GM18508 (cell line): ENCODE measurements at regions not wholly inside any gene's neighbourhood (a gene's known extent, or its start where the extent isn't known, plus 50 kb on each side); places are given as distances from the start of the nearest gene placed in this dataset.

Experiments
- ATAC-seq: cut with Tn5 transposase; IDR thresholded peaks from one replicate; pipeline ENCODE4 v1.9.1; 2021; ENCODE audit warnings: moderate number of reproducible peaks; ENCODE audit not compliant: insufficient read depth, unreplicated experiment

GRCh38 chr3:144197582-144197981 lies 226.0 kb downstream of the DIPK2A start:
- no peak for ATAC-seq

DNA sequence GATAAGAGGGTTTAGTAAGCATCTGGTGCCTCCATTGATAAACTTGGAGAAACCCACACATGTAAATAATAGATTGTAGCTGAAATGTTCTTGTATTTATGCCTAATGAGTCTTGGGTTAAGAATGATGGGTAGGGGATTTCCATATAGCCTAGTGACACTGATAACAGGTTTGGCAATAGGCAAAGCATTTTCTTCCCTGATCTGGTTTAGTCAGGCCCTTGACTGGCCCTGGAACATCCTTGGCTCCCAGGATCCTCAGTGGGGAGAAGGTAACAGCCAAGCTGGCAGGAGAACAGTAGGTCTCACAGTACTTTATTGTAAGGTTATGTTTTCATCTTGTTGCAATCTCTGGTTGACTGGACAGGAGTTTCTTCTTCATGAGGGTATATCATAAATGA lies 228.4 kb downstream of the DIPK2A start:
- ATAC-seq = no peak

GRCh38 chr3:144200466-144200865 lies 228.8 kb downstream of the DIPK2A start:
- no peak for ATAC-seq

DNA sequence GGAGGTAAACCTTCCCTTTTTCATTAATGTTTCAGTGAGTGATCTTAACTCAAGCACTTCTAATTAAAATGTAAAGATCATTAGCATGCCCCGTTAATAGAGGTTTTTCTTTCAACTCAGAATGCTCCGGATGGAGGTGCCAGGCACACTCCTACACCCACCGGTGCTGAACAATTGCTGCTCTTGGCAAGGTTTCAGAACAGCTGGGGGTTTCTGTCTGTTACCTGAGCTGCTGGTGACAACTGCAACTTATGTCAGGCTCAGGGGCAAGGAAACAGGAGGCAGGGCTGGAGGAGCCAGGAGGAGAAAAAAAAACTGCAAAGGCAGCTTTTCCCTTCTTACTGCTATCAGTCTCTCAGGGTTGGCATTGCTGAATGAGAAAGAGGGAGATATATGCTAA lies 250.1 kb downstream of the DIPK2A start:
- no peak for ATAC-seq

DNA sequence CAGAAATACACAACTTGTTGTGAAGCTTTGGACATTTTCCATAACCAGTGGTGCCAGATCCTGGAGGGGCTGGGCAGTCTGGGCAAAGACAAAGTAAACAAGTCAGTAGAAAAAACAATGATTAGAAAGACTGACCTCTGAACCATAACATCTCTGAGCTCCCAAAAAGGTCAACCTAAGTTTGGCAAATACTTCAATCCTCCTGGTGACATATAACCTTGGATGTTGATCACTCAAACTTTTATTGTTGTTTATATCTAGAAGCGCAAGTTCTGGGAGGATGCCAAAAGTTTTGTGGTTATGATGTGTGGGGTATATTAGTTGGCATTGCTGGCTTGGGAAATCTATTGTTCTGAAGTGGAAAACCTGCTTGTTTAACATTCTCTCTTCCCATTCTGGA lies 257.7 kb downstream of the DIPK2A start:
- ATAC-seq = no peak

DNA sequence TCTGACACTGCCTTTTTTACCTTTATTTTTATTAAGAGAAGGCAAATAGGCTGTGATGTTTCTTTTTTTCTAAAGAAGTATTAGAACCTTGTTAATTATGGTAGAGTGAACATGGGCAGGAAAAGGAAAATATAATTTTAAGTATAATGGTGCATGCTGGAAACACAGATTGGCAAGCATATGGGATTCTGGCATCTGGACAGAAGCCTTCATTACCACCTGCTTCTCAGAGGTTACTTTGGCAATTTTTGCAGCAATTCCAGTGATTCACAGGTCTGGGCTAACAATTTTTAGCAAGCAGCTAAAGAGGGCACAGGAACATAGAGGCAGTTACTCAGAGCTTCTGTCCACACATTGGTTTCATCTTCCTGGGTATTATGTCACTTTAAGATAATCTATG lies 258.3 kb downstream of the DIPK2A start:
- no peak for ATAC-seq

- no peak for ATAC-seq
These were observed 263.9 kb downstream of the DIPK2A start for GRCh38 chr3:144235489-144235888.

DNA sequence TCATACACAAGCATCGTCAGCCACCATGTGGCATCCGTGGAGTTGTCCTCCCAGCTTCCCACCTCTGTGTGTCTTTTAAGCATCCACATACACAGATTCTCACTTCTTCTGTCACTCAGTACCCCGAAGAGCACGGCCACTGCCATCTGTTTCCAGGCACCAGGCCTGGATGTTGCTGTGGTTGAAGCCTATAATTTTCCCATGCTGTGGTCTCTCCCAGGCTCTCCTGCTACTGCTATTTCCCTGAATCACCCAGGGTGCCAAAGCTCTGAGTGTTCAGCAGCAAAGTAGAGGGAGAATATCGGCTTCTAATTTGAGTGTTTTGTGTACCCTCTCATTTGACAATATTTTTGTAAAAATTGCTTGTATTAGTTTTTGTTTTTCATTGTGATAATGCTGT lies 265.7 kb downstream of the DIPK2A start:
- no peak for ATAC-seq

DNA sequence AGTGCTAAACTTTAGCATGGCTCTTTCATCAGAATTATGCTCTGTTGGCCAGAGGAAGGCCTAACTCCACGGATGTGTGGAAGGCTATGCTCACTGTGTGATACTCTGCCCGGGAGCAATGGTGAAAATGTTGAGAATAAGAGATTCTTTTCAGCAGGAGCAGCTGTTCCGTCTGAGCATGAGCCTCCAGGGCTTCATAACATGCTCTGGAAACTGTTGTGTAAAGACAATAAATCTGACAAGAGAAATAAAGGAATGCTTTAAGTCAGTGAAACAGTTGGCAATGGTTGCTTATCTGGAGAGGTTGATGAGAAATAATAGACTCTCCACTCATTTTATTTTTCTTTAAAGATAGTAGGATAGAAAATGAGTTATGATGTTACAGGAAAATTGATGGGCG lies 269.8 kb downstream of the DIPK2A start:
- ATAC-seq = no peak

DNA sequence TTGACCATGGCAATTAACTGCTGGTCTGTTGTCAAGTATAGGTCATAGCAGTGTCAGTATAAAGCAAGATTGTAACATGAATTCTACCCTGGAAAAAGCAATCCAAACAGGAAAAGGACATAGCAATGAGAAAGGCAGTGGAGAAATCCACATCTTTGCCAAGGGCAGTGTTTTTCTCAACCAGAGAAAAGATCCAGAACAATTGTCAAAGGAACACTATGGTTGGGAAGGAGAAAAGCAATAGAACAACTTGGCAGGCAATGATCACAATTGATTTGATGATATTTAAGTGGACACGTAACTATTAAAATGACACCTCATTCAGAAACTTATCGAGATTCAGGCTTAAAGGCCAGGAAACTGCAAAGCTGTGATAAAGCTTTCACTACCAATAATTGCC lies 271.1 kb downstream of the DIPK2A start:
- no peak for ATAC-seq

DNA sequence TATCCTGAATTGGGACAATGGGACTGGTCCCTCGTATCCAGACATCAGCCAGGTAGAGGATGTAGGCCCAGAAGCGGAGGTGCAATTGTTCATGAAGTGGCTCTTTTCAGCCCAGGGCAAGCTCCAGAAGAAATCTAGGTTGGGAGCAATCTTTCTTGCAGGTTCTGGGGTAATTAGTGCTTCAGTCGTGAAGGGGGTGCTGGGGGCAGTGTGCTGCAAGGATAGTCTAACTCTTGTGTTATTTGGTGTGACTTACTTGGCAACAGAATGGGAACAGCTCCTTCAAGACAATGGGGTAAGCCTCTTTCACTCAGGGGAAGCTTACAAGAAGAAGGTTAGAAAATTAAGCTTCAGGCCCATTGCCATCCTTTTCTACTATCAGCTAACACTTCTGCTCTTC lies 273.0 kb downstream of the DIPK2A start:
- no peak for ATAC-seq

- no peak for ATAC-seq
These were observed 281.3 kb downstream of the DIPK2A start for GRCh38 chr3:144252896-144253295.

- ATAC-seq = no peak
These were observed 285.8 kb downstream of the DIPK2A start for GRCh38 chr3:144257381-144257780.

DNA sequence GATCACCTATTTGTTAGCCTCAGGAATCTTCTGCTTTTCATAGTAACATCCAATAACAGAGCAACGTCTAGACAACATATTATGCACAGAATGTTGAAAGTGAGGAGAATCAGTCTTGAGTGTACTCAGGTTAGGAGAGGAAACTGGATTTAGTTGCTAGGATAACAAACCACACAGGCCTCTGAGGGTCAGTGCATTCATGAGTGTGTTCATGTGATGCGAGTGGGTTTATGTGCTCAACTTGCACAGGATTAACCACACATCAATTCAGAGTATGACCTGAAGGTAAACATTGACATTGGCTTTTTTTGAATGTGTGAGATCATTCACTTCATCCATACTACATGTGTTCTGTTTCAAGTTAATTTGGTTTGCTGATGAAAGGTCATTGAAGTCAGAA lies 287.6 kb downstream of the DIPK2A start:
- ATAC-seq = no peak

- no peak for ATAC-seq
These were observed 292.1 kb downstream of the DIPK2A start for GRCh38 chr3:144263706-144264105.

DNA sequence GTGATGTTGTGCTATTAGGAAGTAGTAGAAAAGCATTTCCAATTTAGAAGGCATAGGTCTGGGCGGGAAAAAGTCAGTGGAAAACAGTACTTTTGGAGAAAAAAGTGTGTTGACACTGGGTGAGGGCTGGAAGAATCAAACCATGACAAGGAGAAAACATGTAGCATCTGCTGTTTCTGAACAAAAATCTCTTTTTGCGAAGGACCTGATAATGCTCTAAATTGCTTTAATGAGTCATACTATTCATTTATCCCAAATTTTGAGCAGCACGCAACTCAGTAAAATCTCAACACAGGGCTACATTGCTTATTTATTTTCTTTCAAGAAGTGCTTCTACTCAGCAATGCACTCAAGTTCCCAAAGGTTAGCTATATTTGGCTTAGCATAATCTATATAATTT lies 292.7 kb downstream of the DIPK2A start:
- ATAC-seq = no peak

DNA sequence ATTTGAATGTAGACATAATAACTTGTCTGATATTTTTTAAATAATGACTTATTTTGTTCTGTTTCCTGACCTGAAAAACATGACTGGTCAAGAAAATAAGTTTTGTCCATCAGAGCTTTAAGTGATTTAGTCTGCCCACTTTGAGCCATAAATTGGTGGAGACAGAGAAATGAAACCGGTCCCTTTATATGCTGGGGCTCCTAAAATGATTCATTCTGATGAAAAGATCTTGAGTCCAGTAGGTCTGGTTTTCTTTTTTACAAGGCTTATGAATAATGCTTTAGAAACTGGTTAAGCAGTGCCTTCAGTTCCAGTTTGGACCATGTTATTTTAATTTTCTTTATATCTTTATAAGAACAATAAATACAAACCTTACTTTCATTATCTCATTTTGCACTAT lies 293.2 kb downstream of the DIPK2A start:
- ATAC-seq = no peak

DNA sequence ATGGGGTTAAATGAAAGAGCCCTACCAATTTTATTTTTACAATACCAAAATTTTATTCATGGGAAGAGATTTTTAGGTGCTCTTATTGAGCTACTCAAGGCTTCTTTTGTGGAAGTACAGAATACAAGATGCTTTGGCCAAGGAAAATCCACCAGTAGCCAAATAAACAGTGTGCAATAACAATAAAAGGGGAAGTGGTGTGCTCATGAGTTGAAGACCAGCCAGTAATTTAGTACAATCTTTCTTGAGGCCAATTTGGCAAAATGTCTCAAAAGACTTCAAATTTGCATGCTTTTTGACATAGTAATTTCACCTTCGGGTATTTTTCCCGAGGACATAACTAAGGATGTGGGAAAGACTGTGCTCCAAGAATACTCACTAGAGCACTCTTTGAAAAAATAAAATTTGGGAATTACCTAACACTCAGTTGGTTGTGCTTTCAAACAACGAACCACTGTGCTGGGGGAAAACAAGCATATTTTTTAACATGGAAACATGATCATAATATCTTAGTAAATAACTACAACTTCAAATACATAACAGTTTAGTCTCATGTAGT lies 294.0 kb downstream of the DIPK2A start:
- ATAC-seq = no peak

DNA sequence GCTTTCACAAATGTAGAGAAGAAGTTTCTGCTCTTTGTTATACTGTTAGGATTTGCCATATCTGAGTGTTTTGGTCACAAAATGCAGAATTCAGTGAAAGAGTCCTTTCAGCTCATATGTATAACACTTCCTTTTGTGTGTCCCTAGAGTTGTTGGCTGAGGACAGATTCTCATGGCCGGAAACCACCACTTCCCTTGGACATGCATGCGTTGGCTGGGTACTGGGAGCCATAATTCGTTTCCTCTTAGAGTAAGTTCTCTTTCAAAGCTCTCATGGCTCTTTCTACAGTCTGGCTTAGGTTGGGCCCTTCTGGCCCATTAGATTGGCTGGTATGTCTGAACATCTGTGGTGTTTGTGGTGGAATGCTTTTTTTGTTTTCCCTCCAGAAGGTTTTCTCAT lies 298.5 kb downstream of the DIPK2A start:
- no peak for ATAC-seq

DNA sequence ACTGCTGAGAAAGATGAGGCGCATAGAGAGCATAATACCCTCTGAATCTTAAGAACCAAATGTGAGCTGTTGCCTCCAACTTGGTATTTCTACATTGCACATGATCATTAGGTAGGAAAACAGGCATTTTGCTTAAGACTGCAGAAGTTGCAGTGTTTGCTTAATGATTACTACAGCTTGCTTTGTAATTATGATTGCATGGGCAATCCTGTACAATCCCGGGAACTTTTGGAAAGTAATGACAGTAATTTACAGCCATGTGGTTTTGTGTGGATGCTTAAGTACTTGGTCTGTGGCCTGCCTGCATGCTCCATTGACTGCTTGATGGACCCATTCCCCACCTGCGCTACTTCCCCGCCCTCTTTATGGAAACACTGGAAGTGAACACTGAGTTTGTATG lies 301.1 kb downstream of the DIPK2A start:
- no peak for ATAC-seq

DNA sequence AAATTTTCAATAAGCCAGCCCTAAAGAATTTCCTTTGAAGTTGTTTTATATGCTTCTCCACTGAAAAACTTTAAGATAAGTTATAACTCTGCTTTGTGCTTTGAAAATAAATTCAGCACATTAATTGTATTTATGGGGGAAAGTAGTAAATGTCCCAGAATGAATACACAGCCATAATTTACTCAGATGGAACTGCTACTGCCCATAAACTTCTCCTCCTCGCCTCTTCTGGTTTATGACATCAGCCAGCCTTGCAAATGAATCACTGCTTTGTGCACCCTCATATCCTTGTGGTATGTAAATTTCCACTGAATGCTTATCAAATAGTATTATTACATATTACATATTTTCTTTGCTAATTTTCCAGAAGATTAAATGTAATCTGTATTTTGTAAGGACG lies 302.0 kb downstream of the DIPK2A start:
- no peak for ATAC-seq

- ATAC-seq = no peak
These were observed 303.4 kb downstream of the DIPK2A start for GRCh38 chr3:144275005-144275404.

DNA sequence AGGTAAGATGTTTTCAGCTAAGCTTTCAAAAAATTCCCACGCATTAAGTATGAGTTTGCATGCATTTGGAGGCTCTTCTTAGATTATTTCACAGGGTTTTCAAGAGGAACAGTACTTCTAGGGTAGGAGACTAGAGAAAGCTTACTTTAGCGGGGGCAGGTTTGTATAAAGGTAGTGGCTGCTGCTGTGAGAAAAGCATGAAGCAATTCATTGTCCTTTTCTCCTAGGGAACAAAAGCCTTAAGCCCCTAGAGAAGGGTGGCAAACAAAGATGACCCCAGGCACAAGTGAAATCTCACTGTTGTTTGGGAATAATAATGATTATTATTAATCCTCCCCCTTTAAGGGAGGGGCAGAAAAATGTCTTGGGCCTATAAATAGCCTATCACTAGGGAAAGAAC lies 310.7 kb downstream of the DIPK2A start:
- ATAC-seq = no peak
